ENCODE measurements at regions not wholly inside any gene's neighbourhood (a gene's known extent, or its start where the extent isn't known, plus 50 kb on each side); places are given as distances from the start of the nearest gene placed in this dataset.

- H3K9ac ChIP-seq (ENCODE audit: low read depth in 2 of 2, low read length in 2 of 2), result no peak overlapping the region
- intact Hi-C loops (cut with DNase I), result no loop called here
- no peaks in the 10 kb centered on the region for H3K9me3 ChIP-seq
- no peaks in the 10 kb centered on the region for H3K36me3 ChIP-seq
- H3K4me3 ChIP-seq, result no peak overlapping the region
- no peaks in the 10 kb centered on the region for H3K27me3 ChIP-seq
- DNase-seq, result no peak
- H3K4me1 ChIP-seq, result no peaks in the 10 kb centered on the region
- H3K27ac ChIP-seq, result no peak overlapping the region
- no peak for TF ChIP-seq CTCF (IDR thresholded peaks at IDR 0.05)
Observed at GRCh38 chr15:37550360-37551024, 383.9 kb upstream of the TMCO5A start.

- Histone ChIP-seq H3K27me3 (no peaks in the 10 kb centered on the region), H3K4me1 (no peaks in the 10 kb centered on the region), H3K4me3 (no peak overlapping the region), H3K9ac (ENCODE audit: low read depth in 2 of 2, low read length in 2 of 2) (no peak overlapping the region), H3K27ac (no peak overlapping the region), H3K9me3 (no peaks in the 10 kb centered on the region), H3K36me3 (no peaks in the 10 kb centered on the region)
- intact Hi-C loops (cut with DNase I), result no loop called here
- no peak for DNase-seq
- TF ChIP-seq CTCF (IDR thresholded peaks at IDR 0.05), result no peak
Observed at GRCh38 chr15:37572401-37572800, 362.0 kb upstream of the TMCO5A start.

GRCh38 chr15:37574985-37575384, 359.5 kb upstream of the TMCO5A start:
- H3K9ac ChIP-seq (ENCODE audit: low read depth in 2 of 2, low read length in 2 of 2), result no peak overlapping the region
- intact Hi-C loops (cut with DNase I), result no loop called here
- H3K27ac ChIP-seq, result no peak overlapping the region
- no peaks in the 10 kb centered on the region for H3K36me3 ChIP-seq
- no peak for DNase-seq
- no peaks in the 10 kb centered on the region for H3K4me1 ChIP-seq
- no peaks in the 10 kb centered on the region for H3K27me3 ChIP-seq
- no peaks in the 10 kb centered on the region for H3K9me3 ChIP-seq
- H3K4me3 ChIP-seq, result no peak overlapping the region
- TF ChIP-seq CTCF (IDR thresholded peaks at IDR 0.05), result no peak

GRCh38 chr15:37576952-37577351, 357.5 kb upstream of the TMCO5A start:
- intact Hi-C loops (cut with DNase I), result no loop called here
- Histone ChIP-seq H3K9me3 (no peaks in the 10 kb centered on the region), H3K27ac (no peak overlapping the region), H3K36me3 (no peaks in the 10 kb centered on the region), H3K4me1 (no peaks in the 10 kb centered on the region), H3K4me3 (no peak overlapping the region), H3K27me3 (no peaks in the 10 kb centered on the region), H3K9ac (ENCODE audit: low read depth in 2 of 2, low read length in 2 of 2) (no peak overlapping the region)
- DNase-seq, result no peak
- TF ChIP-seq CTCF (IDR thresholded peaks at IDR 0.05), result no peak

GRCh38 chr15:37581866-37582532, 352.4 kb upstream of the TMCO5A start:
- H3K9ac ChIP-seq (ENCODE audit: low read depth in 2 of 2, low read length in 2 of 2), result no peak overlapping the region
- H3K4me1 ChIP-seq, result no peaks in the 10 kb centered on the region
- no peaks in the 10 kb centered on the region for H3K27me3 ChIP-seq
- no peak for DNase-seq
- H3K27ac ChIP-seq, result no peak overlapping the region
- no peak for TF ChIP-seq CTCF (IDR thresholded peaks at IDR 0.05)
- H3K4me3 ChIP-seq, result no peak overlapping the region
- intact Hi-C loops (cut with DNase I), result no loop called here
- no peaks in the 10 kb centered on the region for H3K9me3 ChIP-seq
- no peaks in the 10 kb centered on the region for H3K36me3 ChIP-seq
